ENCODE measurements at regions not wholly inside any gene's neighbourhood (a gene's known extent, or its start where the extent isn't known, plus 50 kb on each side); places are given as distances from the start of the nearest gene placed in this dataset.

DNA sequence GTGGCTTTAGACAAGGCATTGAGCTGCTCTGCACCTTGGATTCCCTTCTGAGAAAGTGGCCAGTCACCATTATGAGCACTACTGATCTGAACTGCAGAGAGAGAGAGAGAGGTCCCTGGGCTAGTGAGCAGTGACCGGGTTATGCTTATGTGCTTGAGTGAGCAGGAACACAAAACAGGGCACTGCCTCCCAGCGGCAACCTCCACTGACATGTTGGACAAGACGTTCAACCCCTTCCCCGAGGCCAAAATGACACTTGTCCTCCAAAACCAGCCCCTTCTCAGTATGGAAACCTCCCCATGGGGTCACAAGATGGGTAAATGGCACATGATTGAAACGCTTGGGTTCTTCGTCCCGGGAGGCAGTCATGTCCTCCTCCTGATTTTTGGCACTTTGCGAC is 339.4 kb upstream of the ZMIZ1 start:
- H3K4me3 ChIP-seq (ENCODE audit: severe bottlenecking) = no peak overlapping the region
- H3K36me3 ChIP-seq (ENCODE audit: low read depth) = no peaks in the 10 kb centered on the region
- H3K27ac ChIP-seq (ENCODE audit: poor library complexity, severe bottlenecking) = no peak overlapping the region
- TF ChIP-seq, protein P1, sequence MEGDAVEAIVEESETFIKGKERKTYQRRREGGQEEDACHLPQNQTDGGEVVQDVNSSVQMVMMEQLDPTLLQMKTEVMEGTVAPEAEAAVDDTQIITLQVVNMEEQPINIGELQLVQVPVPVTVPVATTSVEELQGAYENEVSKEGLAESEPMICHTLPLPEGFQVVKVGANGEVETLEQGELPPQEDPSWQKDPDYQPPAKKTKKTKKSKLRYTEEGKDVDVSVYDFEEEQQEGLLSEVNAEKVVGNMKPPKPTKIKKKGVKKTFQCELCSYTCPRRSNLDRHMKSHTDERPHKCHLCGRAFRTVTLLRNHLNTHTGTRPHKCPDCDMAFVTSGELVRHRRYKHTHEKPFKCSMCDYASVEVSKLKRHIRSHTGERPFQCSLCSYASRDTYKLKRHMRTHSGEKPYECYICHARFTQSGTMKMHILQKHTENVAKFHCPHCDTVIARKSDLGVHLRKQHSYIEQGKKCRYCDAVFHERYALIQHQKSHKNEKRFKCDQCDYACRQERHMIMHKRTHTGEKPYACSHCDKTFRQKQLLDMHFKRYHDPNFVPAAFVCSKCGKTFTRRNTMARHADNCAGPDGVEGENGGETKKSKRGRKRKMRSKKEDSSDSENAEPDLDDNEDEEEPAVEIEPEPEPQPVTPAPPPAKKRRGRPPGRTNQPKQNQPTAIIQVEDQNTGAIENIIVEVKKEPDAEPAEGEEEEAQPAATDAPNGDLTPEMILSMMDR (IDR thresholded peaks at IDR 0.05; ENCODE audit: poor library complexity, severe bottlenecking) = no peak
- no peak for DNase-seq (ENCODE audit: low spot score)
- H3K4me1 ChIP-seq (ENCODE audit: insufficient read depth, poor library complexity, severe bottlenecking) = no peaks in the 10 kb centered on the region
- H3K9me3 ChIP-seq (ENCODE audit: severe bottlenecking) = no peaks in the 10 kb centered on the region
- peaks cover 3% of the 10 kb centered on the region for H3K27me3 ChIP-seq (ENCODE audit: insufficient read depth, poor library complexity, severe bottlenecking)
- no peak for ATAC-seq (ENCODE audit: low read depth)

DNA sequence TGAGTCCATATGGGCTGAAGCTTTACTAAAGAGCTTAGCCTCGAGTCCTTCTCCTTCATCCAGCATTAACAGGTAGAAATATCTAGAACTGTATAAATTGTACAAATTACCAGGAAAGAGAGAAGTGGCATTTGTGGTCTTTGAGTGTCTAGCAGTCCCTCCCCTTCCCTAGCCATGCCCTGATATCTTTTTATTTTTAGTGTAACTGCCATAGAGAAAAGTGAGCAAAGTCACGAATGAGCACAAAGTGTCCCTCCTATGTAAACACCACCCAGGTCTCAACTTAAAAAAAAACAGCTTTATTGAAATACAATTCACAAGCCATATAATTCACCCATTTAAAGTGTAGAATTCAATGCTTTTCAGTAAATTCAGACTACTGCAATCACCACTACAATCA is 339.0 kb upstream of the ZMIZ1 start:
- TF ChIP-seq, protein P1 (IDR thresholded peaks at IDR 0.05; ENCODE audit: poor library complexity, severe bottlenecking) = no peak
- Histone ChIP-seq H3K36me3 (ENCODE audit: low read depth) (no peaks in the 10 kb centered on the region), H3K4me3 (ENCODE audit: severe bottlenecking) (no peak overlapping the region), H3K27ac (ENCODE audit: poor library complexity, severe bottlenecking) (no peak overlapping the region), H3K27me3 (ENCODE audit: insufficient read depth, poor library complexity, severe bottlenecking) (peaks cover 3% of the 10 kb centered on the region), H3K9me3 (ENCODE audit: severe bottlenecking) (no peaks in the 10 kb centered on the region), H3K4me1 (ENCODE audit: insufficient read depth, poor library complexity, severe bottlenecking) (no peaks in the 10 kb centered on the region)
- DNase-seq (ENCODE audit: low spot score) (no peak), ATAC-seq (ENCODE audit: low read depth) (no peak)

DNA sequence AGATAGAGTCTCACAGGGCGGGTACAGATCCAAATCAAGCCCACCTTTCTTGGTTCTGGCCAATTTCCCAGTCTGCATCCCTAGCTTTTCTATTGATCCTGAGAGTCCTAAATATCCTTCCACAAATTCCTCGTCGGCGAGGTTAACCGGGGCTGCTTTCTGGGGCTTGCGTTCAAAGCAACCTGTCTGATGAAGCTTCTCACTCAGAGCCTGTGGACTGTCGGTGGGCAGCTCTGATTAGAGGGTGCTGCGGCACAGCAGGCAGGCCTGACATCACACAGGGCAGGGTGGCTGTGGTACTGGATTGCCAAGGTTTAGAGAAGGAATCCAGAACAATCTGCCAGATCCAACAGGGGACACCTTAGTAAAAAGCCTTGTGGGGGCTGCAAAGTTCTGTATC is 338.0 kb upstream of the ZMIZ1 start:
- no peak for ATAC-seq (ENCODE audit: low read depth)
- H3K36me3 ChIP-seq (ENCODE audit: low read depth) = no peaks in the 10 kb centered on the region
- TF ChIP-seq, protein P1 (IDR thresholded peaks at IDR 0.05; ENCODE audit: poor library complexity, severe bottlenecking) = no peak
- DNase-seq (ENCODE audit: low spot score) = no peak
- H3K4me1 ChIP-seq (ENCODE audit: insufficient read depth, poor library complexity, severe bottlenecking) = no peaks in the 10 kb centered on the region
- H3K27me3 ChIP-seq (ENCODE audit: insufficient read depth, poor library complexity, severe bottlenecking) = peaks cover 3% of the 10 kb centered on the region
- H3K9me3 ChIP-seq (ENCODE audit: severe bottlenecking) = no peaks in the 10 kb centered on the region
- H3K4me3 ChIP-seq (ENCODE audit: severe bottlenecking) = no peak overlapping the region
- no peak overlapping the region for H3K27ac ChIP-seq (ENCODE audit: poor library complexity, severe bottlenecking)

DNA sequence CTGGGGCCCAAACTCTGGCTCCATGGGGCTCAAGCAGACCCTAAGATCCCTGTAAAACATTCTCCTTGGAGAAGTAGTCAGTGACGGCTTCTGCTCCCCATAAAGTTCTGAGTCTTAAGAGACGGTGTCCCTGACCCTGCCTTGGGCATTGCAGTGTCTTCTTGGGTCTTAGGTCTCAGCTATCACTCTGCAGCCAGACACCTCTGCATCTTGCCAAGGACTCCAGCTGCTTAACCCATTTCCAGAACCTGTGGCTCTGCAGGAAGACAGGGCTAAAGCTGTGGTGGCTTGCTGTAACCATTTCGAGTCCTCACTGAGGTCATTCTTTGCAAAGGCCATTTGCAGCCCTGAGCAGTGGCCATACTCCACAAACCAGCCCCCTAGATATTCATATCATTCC is 337.1 kb upstream of the ZMIZ1 start:
- ATAC-seq (ENCODE audit: low read depth) (no peak), DNase-seq (ENCODE audit: low spot score) (no peak)
- no peaks in the 10 kb centered on the region for H3K9me3 ChIP-seq (ENCODE audit: severe bottlenecking)
- no peaks in the 10 kb centered on the region for H3K4me1 ChIP-seq (ENCODE audit: insufficient read depth, poor library complexity, severe bottlenecking)
- peaks cover 3% of the 10 kb centered on the region for H3K27me3 ChIP-seq (ENCODE audit: insufficient read depth, poor library complexity, severe bottlenecking)
- no peak overlapping the region for H3K27ac ChIP-seq (ENCODE audit: poor library complexity, severe bottlenecking)
- TF ChIP-seq, protein P1 (IDR thresholded peaks at IDR 0.05; ENCODE audit: poor library complexity, severe bottlenecking) = no peak
- H3K4me3 ChIP-seq (ENCODE audit: severe bottlenecking) = no peak overlapping the region
- H3K36me3 ChIP-seq (ENCODE audit: low read depth) = no peaks in the 10 kb centered on the region

DNA sequence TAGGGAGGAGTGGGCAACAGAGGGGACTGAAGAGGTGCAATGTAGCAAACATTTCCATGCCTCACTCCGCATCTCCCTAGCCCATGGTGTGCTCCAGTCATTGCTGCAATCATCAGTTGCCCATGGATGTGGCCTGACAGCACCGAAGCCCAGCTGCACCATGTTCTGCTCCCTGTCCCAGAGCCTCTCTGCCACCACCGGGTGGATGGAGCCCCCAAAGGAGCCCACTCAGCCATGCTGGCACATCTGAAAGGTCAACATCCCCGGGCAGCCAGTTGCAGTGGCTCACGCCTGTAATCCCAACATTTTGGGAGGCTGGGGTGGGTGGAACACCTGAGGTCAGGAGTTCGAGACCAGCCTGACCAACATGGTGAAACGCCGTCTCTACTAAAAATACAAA is 336.4 kb upstream of the ZMIZ1 start:
- Histone ChIP-seq H3K27me3 (ENCODE audit: insufficient read depth, poor library complexity, severe bottlenecking) (peaks cover 3% of the 10 kb centered on the region), H3K4me1 (ENCODE audit: insufficient read depth, poor library complexity, severe bottlenecking) (no peaks in the 10 kb centered on the region), H3K36me3 (ENCODE audit: low read depth) (no peaks in the 10 kb centered on the region), H3K9me3 (ENCODE audit: severe bottlenecking) (no peaks in the 10 kb centered on the region), H3K4me3 (ENCODE audit: severe bottlenecking) (no peak overlapping the region), H3K27ac (ENCODE audit: poor library complexity, severe bottlenecking) (no peak overlapping the region)
- no peak for DNase-seq (ENCODE audit: low spot score)
- TF ChIP-seq, protein P1 (IDR thresholded peaks at IDR 0.05; ENCODE audit: poor library complexity, severe bottlenecking) = no peak
- ATAC-seq (ENCODE audit: low read depth) = no peak
